CD4-positive, alpha-beta T cell treated with Interferon gamma for 1 hour (primary cell): ENCODE measurements at regions not wholly inside any gene's neighbourhood (a gene's known extent, or its start where the extent isn't known, plus 50 kb on each side); places are given as distances from the start of the nearest gene placed in this dataset.
"Not testable (repeated sequence)": the region's sequence is repeated elsewhere in the genome, so short reads cannot be mapped to it uniquely, and the experiment has no call there.

Source experiments
- DNase-seq: peaks from one replicate; pipeline ENCODE4 v3.0.0-alpha.2; 2020

DNA sequence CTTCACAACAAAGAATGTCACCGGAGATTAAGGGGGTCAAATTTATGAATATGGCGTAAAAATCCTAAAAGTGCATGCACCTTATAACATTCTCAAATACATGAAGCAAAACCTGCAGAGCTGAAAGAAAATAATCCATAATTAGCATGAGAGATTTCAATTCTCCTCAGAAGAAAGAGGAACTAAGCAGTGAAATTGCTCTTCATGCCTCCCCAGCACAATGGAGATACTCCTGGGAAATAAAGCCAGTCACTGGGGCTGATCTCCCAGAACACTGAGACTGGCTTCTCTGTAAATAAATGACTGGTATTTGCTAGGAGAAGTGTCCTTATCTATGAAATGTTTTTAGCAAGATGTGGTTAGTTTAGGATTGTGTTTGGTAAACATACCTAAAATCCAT is 68.1 kb downstream of the GOLGA6L6 start:
- DNase-seq = not testable (repeated sequence)

DNA sequence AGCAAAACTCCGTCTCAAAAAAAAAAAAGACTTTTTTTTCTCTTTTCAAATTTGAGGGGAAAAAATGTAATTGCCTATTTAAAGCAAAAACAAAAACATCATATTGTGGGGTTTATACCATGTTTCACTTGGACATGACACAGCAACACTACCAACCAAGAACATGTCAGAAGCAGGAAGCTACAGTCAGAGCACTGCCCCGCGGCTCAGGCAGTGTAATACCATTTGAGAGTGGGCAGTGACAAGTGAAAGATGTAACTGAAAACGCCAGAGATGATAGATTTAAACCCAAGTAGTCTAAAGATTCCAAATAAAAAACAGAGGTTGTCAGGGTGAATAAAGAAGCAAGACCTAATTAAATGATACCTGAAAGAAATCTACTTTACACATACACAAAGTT is 68.6 kb downstream of the GOLGA6L6 start:
- DNase-seq = not testable (repeated sequence)

DNA sequence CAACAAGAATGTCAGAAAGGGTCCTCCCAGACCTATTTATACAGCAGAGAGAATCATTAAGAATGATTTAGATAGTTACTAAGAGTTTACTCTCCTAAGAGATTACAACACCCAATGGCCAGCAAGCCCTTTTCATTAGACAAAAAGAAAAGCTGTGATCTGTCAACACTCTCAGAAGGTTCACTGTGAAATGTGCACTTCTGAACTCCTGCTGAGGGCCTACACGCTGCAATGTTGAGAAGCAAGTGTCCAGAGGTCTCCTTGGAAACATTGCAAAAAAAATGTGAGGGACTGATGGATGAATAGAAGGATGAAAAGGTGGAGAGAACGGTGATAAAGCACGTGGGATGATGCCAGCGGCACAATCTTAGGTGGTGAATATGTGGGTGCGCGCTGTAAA is 70.8 kb downstream of the GOLGA6L6 start:
- not testable (repeated sequence) for DNase-seq

DNA sequence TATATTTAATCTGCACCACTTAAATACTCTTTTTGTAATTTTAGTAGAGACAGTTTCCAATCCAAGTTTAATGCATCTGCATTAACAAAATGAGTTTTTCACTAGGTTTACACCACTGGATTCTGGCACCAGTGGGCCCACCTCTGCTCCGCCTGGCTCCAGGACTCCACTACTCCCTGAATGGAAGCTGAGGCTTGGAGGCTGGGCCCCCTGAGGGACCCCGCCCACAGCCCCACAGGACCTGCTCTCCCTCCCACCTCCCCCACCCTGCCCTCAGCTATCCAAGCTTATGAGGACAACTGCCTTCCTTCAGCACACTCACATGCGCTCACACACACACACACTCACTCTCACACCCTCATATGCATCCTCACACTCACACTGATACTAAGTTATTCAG is 100.5 kb downstream of the GOLGA6L6 start:
- DNase-seq = not testable (repeated sequence)

DNA sequence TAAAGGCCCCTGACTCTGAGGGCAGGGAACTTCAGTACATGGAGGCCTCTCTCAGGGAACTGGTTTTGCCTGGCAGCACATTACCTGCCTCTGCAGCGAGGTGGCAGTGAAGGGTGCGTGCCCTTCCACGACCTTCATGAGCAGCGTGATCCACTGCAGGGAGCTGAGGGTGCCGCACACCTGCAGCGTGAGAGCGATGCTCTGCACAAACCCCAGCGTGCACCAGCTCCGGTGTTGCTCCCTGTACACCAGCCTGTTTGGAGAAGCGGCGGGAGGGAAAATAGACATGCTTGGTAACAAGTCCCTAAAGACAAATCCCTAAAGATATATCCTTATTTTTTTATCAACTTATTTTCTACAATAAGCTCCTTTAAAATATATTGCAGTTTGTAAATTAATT is 101.2 kb downstream of the GOLGA6L6 start:
- DNase-seq = not testable (repeated sequence)

DNA sequence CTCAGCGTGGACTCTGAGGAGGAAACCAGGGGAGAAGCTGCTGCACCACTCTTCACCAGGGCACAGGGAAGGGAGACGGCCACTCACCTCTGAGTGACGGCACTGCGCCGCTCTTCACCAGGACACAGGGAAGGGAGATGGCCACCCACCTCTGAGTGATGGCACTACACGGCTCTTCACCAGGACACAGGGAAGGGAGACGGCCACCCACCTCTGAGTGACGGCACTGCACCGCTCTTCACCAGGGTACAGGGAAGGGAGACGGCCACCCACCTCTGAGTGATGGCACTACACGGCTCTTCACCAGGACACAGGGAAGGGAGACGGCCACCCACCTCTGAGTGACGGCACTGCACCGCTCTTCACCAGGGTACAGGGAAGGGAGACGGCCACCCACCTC is 102.5 kb downstream of the GOLGA6L6 start:
- DNase-seq = not testable (repeated sequence)

DNA sequence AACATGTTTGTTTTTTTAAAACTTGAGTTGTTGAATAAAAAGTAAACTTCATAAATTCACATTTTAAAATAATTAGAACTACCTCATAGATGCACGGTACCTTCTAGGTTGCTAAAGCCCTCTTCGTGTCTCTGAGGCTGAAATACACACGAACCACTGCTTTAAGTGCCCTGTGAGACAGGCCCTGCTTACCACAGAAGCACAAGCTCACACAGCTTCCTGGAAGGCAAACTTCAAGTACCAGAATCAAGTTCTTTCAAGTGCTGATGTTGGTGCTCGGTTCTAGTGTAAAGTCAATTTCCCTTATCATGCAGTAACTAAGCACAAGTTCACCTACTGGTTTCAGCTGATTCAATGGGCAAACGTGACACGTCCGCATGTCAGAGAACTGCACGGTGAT is 103.3 kb downstream of the GOLGA6L6 start:
- DNase-seq = not testable (repeated sequence)

DNA sequence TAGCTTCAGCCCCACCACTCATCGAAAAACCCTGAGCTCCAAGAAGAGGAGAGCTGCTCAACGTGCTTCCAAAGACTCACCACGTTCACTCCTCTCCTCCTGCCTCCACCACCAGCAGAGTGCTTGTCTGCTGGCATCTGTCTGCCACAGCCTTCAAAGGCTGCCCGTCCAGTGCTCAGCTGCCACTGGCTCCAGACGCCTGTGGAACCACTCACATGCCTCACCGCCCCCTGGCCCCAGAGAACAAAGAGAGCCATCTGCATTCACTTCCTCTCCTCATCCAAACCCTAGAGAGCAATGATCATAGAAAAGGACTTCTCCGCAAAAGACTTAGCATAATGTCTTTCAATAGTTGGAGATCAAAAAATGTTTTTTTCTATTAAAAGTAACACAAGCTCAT is 108.1 kb downstream of the GOLGA6L6 start:
- DNase-seq = not testable (repeated sequence)

DNA sequence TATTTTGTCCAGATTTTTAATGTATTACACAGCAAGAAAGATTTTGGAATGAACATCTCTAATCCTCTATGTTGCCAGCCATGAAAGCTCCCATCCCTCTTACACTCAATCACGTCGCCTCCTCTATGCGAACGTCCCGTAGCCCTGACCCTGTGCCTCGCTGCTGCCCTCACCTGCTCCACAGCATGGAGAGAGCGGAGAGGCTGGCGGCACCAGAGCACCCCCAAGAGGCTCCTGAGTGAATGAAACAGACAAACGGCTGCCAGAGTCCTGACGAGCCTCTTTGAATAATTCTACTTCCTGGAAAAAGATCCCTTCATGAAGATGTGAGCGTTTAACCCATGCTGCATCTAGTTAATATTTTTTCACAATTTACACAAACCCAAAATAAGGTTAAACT is 111.1 kb downstream of the GOLGA6L6 start:
- DNase-seq = not testable (repeated sequence)

DNA sequence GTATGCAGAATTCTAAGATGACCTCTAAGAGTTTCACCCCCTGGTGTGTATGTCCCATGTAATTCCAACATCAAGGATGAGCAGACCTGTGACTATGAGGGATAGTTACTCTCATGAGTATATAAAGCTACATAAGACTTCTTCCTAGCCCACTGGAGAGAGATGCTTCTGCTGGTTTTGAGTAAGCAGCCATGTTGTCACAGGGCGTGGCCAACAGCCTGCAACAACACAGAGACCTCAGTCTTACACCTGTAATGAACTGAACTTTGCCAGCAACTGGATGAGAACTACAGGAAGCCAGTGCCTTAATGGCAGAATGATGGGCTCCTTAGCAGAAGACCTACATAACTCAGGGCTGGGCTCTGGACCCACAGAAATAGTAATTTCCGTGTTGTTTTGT is 120.9 kb downstream of the GOLGA6L6 start:
- DNase-seq = not testable (repeated sequence)

DNA sequence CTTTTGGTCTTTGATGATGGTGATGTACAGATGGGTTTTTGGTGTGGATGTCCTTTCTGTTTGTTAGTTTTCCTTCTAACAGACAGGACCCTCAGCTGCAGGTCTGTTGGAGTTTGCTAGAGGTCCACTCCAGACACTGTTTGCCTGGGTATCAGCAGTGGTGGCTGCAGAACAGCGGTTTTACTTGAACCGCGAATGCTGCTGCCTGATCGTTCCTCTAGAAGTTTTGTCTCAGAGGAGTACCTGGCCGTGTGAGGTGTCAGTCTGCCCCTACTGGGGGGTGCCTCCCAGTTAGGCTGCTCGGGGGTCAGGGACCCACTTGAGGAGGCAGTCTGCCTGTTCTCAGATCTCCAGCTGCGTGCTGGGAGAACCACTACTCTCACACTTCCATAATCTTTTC is 125.0 kb downstream of the GOLGA6L6 start:
- not testable (repeated sequence) for DNase-seq

DNA sequence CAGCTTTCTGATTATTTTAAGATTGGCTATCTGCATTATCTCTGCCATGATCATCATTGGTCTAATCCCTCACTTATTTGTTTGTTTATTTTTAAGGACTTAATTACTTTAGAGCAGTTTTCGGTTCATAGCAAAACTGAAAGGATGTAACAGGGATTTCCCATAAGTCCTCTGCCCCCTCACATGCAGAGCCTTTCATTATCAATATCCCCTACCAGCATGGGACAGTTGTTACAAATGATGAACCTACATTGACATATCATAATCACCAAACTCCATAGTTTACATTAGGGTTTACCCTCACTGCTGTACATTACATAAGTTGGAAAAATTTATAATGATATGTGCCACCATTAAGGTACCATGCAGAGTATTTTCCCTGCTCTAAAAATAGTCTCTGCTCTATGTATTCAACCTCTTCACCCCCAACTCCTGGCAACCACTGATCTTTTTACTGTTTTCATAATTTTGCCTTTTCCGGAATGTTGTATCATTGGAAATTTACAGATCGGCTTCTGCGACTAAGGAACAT is 131.9 kb downstream of the GOLGA6L6 start:
- not testable (repeated sequence) for DNase-seq

DNA sequence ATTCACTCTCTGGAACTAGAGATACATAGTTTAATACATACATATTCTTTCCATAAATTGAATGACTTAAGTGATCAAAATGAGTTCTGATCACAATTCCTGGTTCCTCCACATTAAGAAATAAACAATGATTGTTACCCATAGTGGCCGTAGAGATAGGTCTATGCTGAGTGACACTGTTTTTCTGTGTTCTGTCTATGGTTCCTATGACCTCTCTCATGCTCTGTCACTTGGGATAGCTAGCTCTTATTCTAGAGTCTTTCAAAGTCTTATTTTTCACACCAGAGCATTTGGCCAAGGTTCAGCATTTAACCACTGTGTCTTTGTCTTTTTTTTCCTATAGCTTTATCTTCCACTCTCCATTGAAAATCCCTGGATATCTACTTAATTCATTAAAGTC is 132.4 kb downstream of the GOLGA6L6 start:
- no peak for DNase-seq

DNA sequence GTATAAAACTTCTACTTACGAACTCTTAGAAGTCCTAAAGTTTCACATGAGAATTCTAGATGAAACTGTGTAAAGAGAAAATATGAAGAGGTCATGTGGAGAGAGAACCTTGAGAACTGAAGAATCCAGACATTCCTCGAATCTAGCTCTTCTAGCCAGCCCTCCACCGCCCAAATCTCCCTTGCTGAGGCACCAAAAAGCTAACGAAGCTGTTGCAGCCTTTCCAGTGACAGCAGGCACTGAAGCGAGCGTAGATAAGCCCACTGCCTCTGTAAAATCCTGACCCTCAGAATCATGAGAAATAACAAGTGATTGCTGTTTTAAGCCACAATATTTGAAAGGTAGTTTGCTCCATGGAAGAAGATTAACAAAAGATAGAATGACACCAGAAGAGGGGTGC is 134.0 kb downstream of the GOLGA6L6 start:
- DNase-seq = no peak

DNA sequence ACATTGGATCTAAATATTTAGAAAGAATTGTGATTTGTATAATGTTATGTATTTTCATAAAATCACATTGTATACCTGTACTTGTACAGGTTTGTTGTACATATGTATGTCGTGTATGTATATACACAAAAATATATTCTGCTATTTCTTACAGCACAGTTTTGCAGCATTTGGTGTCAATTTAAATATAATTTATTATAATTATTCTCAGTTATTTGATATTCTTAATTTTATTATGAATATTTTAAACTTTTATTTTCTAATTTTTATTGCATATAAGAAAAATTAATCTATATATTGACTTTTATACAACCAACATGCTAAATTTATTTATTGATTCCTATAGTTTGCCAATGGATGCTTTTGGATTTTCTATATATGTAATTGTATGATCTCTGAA is 137.0 kb downstream of the GOLGA6L6 start:
- DNase-seq = not testable (repeated sequence)

DNA sequence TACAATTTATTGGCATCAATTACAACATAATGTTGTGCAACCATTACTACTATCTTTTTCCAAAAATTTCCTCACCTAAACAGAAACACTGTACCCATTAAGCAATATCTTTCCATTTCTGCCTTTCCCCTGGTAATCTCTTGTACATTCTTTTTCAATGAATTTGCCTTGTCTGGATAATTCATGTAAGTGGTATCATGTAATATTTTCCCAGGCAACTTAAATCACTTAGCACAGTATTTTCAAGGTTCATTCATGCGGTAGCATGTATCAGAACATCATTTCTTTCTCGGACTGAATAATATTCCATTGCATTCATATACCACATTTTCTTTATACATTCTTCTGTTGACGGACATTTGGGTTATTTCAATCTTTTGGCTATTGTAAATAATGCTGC is 139.0 kb downstream of the GOLGA6L6 start:
- DNase-seq = not testable (repeated sequence)

DNA sequence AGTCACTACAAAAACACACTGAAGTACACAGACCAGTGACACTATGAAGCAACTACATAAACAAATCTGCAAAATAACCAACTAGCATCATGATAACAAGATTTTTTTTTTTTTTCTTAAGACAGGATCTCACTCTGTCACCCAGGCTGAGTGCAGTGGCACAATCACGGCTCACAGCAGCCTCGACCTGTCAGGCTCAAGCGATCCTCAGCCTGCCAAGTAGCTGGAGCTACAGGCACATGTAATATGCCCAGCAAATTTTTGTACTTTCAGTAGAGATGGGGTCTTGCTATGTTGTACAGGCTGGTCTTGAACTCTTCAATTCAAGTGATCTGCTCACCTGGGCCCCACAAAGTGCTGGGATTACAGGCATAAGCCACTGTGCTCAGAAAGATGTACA is 140.5 kb downstream of the GOLGA6L6 start:
- DNase-seq = not testable (repeated sequence)

DNA sequence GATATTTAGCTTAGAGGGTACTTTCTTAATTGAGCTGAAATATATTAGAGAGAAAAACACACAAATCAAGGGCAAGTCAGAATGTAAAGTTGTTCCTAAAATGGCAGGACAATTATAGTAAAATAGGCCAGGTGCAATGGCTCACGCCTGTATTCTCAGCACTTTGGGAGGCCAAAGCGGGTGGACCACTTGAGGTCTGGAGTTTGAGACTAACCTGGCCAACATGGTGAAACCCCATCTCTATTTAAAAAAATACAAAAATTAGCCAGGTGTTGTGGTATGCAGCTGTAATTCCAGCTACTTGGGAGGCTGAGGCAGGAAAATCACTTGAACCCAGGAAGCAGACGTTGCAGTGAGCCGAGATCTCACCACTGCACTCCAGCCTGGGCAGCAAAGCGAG is 142.9 kb downstream of the GOLGA6L6 start:
- not testable (repeated sequence) for DNase-seq

DNA sequence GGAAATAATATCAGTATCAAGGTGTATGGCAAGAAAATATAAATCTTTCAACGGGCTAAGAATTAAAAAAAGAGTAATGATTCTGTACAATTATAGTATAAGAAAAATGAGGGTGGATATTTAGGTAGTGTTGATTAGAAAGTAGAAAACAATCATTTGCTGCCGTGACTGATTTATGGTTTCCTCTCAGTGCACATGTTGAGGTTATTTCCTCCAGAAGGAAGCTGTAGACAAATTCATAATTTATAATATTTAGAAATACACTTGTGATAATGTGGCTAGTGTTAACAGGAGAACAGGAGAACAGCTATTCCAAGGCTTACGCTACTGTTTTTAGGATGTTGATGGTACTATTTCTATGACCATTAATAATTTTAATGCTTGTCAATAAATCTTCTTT is 153.4 kb downstream of the GOLGA6L6 start:
- DNase-seq = not testable (repeated sequence)

DNA sequence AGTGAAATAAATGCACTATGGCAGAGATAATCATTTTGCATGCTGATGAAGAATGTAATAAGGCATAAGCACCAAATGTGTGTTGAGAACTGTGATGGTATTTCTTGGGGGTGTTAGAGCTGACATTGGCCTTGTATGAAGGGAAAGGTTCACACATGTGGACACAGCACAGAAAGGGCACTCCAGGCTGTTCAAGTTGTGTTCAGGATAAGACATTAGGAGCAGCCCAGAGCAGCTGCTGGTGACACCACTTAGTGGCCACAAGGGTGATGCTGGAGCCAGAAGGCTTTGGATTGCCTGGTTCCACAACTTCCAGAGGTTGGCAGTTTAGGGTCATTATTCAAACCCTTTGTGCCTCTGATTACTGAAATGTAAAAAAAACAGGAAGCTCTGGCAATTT is 155.4 kb downstream of the GOLGA6L6 start:
- DNase-seq = no peak

DNA sequence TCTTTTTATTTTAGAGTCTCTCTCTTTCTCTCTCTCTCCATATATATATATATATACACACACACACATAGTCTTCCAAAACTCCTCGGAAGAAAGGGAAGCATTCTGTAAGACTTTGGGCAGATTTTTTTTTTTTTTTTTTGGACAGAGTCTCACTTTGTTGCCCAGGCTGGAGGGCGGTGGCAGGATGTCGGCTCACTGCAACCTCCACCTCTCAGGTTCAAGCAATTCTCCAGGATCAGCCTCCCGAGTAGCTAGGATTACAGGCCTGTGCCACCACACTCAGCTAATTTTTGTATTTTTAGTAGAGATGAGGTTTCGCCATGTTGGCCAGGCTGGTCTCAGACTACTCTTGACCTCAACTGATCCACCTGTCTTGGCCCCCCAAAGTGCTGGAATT is 161.4 kb downstream of the GOLGA6L6 start:
- not testable (repeated sequence) for DNase-seq

DNA sequence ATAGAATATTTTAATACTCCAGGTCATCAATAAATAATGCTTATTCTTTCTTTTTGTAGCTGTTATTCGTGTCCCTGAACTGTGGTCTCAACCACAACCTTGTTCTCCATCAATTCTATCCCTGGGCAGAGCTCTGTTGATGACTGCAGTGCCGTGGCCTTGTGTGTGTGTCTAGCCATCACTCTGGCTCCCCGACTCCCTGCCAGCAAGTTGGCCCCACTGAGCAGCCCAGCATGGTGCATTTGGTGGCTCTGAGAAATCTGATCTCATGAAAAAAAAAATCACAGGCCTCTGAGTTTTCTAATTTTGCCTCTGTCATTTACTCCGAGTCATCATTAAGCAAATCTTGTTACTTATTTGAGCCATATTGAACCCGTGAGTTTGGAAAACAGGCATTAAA is 164.7 kb downstream of the GOLGA6L6 start:
- no peak for DNase-seq

DNA sequence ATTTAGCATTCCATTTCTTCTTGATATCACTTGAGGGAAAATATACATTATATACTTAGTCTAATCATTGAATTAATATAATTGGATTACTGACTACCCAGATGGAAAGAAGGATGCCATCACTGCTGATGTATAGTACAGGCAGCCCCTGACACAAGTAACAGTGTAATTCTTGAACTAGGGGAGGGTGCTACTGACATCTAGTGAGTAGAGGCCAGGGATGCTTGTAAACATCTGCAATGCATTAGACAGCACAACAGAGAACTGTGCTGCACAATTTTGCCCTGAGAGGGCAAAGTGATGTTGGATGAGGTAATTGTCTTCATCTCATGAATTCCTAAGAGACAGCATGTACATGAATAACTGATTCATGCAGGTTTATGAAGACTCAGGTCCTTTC is 169.2 kb downstream of the GOLGA6L6 start:
- not testable (repeated sequence) for DNase-seq

DNA sequence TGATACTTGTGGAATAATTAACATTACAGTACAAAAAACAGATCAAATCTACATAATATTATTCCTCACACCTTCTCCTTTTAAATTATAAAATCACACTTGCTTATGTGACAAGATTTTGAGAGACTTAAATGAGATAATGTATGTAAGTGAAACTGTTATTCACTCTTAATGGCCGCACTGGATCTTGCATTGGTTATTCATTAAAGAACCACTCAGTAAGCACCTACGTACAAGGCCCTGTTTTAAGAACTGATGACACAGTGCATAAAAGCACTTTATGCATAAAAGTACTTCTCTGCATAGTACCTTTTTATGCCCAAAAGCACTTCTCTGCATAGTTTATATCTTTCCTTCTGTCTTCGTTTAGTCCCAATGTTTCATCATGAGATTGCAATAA is 172.1 kb downstream of the GOLGA6L6 start:
- DNase-seq = no peak

DNA sequence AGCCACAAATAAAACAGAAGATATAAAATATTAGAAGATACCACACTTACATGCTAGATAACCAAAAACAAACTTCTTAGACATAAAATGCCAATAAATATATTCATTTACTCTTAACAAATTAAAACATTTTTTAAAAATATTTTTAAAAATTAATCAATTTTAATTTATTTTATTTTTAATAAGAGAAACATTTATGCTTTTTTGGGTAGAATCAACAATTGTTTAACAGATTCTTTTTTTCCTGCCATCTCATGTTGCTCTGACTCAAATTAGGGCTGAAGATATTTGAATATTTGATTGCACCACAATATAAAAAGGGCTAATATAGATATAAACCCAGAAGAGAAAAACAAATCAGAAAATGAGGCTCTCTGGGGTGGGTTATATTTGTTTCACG is 172.6 kb downstream of the GOLGA6L6 start:
- DNase-seq = no peak

DNA sequence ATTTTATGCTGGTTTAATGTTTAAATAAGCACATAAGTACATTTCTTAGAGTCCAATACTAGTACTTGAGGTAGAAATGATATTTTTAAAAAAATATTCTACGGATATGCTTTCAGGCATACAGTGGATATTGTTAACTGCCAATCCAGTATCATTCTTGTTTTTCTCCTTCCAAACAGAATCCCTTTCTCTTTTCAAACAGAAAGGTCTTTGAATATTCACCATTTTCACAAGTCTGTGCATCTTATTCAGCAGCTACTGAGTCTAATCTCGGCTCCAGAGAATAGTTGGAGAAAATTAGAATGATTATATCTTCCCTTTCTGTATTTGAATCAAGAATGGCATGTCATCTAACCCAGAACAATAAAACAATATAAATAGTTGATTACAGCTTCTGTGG is 174.5 kb downstream of the GOLGA6L6 start:
- DNase-seq = no peak
